Caco-2 (cell line): ENCODE measurements at regions not wholly inside any gene's neighbourhood (a gene's known extent, or its start where the extent isn't known, plus 50 kb on each side); places are given as distances from the start of the nearest gene placed in this dataset.

Source experiments
- BruUV-seq: library from RNA; stranded (reverse); fragments of 400-500 nt; replicated peaks from 2 replicates; lab custom pipeline; 2021; lab: Mats Ljungman, UMichigan
- CTCF ChIA-PET: fragments of 300-600 bp; sonication (Branson Sonifier 250); formaldehyde crosslinking; loops from one replicate; lab custom pipeline; 2022; ENCODE audit warnings: antibody characterized with exemption; lab: Charles Lee
- POLR2A ChIA-PET: fragments of 300-600 bp; sonication (Branson Sonifier 250); formaldehyde crosslinking; loops from one replicate; lab custom pipeline; 2022; ENCODE audit warnings: antibody characterized with exemption; lab: Charles Lee
- DNase-seq, 2 experiments: peaks; one replicate each; pipeline versions ENCODE4 v3.0.0 to v3.0.0-alpha.2; 2020 to 2022
- H3K27me3 ChIP-seq: replicated peaks from 2 replicates; pipeline ENCODE4 v1.6.0; 2011; ENCODE audit warnings: low read length; ENCODE audit not compliant: control insufficient read depth, insufficient read depth
- H3K36me3 ChIP-seq: 2 replicates; pipeline ENCODE4 v1.5.1; 2011; ENCODE audit warnings: low read length; ENCODE audit not compliant: control insufficient read depth, insufficient read depth
- H3K4me1 ChIP-seq: fragments of 250-450 bp; sonication (Bioruptor Pico); 2 replicates; pipeline ENCODE4 v1.5.1; 2020; ENCODE audit warnings: mild to moderate bottlenecking
- H3K4me3 ChIP-seq: 2 replicates; pipeline ENCODE4 v1.5.1; 2011; ENCODE audit warnings: low read depth, mild to moderate bottlenecking, control low read depth, low read length
- H3K9me3 ChIP-seq: fragments of 250-450 bp; sonication (Bioruptor Pico); 2 replicates; pipeline ENCODE4 v1.5.1; 2020; ENCODE audit warnings: mild to moderate bottlenecking, moderate library complexity
- H3K27ac Mint-ChIP-seq: one replicate; pipeline ENCODE4 v1.8.0; 2022; ENCODE audit warnings: mixed read lengths; ENCODE audit not compliant: unreplicated experiment
- H3K27me3 Mint-ChIP-seq: one replicate; pipeline ENCODE4 v1.8.0; 2022; ENCODE audit warnings: mixed read lengths; ENCODE audit not compliant: insufficient read depth, unreplicated experiment
- H3K36me3 Mint-ChIP-seq: one replicate; pipeline ENCODE4 v1.8.0; 2022; ENCODE audit warnings: mild to moderate bottlenecking, mixed read lengths; ENCODE audit not compliant: insufficient read depth, unreplicated experiment
- H3K4me1 Mint-ChIP-seq: one replicate; pipeline ENCODE4 v1.8.0; 2022; ENCODE audit warnings: low read depth, mixed read lengths; ENCODE audit not compliant: unreplicated experiment
- H3K4me3 Mint-ChIP-seq: one replicate; pipeline ENCODE4 v1.8.0; 2022; ENCODE audit warnings: mild to moderate bottlenecking, moderate library complexity, mixed read lengths; ENCODE audit not compliant: unreplicated experiment
- H3K9me3 Mint-ChIP-seq: one replicate; pipeline ENCODE4 v1.8.0; 2022; ENCODE audit warnings: mixed read lengths; ENCODE audit not compliant: unreplicated experiment
- CTCF ChIP-seq, 2 experiments: fragments of 200-600 bp in 1 of 2; IDR thresholded peaks; 1 replicate in 1 of 2; 2 replicates in 1 of 2; pipeline versions ENCODE4 v1.5.1 to v1.8.0; 2011 to 2022; ENCODE audit warnings: antibody characterized with exemption in 1 of 2, control low read depth in 1 of 2, inconsistent platforms in 1 of 2, low read depth in 1 of 2, low read length in 1 of 2, mild to moderate bottlenecking in 1 of 2, moderate library complexity in 1 of 2; ENCODE audit not compliant: insufficient read depth in 1 of 2, severe bottlenecking in 1 of 2, unreplicated experiment in 1 of 2
- intact Hi-C: fragments of 100-400 bp; cut with micrococcal nuclease; formaldehyde crosslinking; loops from one replicate; pipeline ENCODE4 v1.10.0; 2022; ENCODE audit not compliant: unreplicated experiment

GRCh38 chr2:217289177-217289906, 429.5 kb upstream of the TNP1 start:
- H3K9me3 Mint-ChIP-seq = no peaks in the 10 kb centered on the region
- Histone ChIP-seq H3K27me3 (no peaks in the 10 kb centered on the region), H3K36me3 (no peaks in the 10 kb centered on the region), H3K4me1 (peaks cover 35% of the 10 kb centered on the region), H3K4me3 (no peak overlapping the region), H3K9me3 (no peaks in the 10 kb centered on the region)
- ChIA-PET CTCF (interaction anchor here (0.5 kb wide), 1 partner anchor 9 kb away, joined by 4 read pairs; no protein-coding TSS in a partner anchor), POLR2A (no interaction called here)
- H3K36me3 Mint-ChIP-seq = peaks cover 6% of the 10 kb centered on the region
- H3K4me3 Mint-ChIP-seq = no peak overlapping the region
- peak in 1 of 2 experiments; percentile 28 for DNase-seq
- no TSS peak for BruUV-seq
- H3K4me1 Mint-ChIP-seq = peaks cover 36% of the 10 kb centered on the region
- no peak for TF ChIP-seq CTCF (IDR thresholded peaks at IDR 0.05; ENCODE audit: insufficient read depth in 1 of 2, low read depth in 1 of 2, low read length in 1 of 2, severe bottlenecking in 1 of 2, unreplicated experiment in 1 of 2)
- H3K27me3 Mint-ChIP-seq = no peaks in the 10 kb centered on the region
- H3K27ac Mint-ChIP-seq = peak overlapping the region; percentile 86
- intact Hi-C loops = no loop called here

GRCh38 chr2:217288472-217289063, 428.7 kb upstream of the TNP1 start:
- no peak overlapping the region for H3K4me3 ChIP-seq
- H3K36me3 Mint-ChIP-seq = peaks cover 6% of the 10 kb centered on the region

GRCh38 chr2:217286833-217287232, 427.0 kb upstream of the TNP1 start:
- H3K36me3 ChIP-seq = no peaks in the 10 kb centered on the region
- no peaks in the 10 kb centered on the region for H3K9me3 ChIP-seq
- no peak overlapping the region for H3K4me3 ChIP-seq
- H3K4me3 Mint-ChIP-seq = no peak overlapping the region
- no peak for TF ChIP-seq CTCF (IDR thresholded peaks at IDR 0.05; ENCODE audit: insufficient read depth in 1 of 2, low read depth in 1 of 2, low read length in 1 of 2, severe bottlenecking in 1 of 2, unreplicated experiment in 1 of 2)
- no peak for DNase-seq
- H3K27me3 Mint-ChIP-seq = no peaks in the 10 kb centered on the region
- intact Hi-C loops = no loop called here
- peaks cover 28% of the 10 kb centered on the region for H3K4me1 Mint-ChIP-seq
- no peaks in the 10 kb centered on the region for H3K27me3 ChIP-seq
- peaks cover 6% of the 10 kb centered on the region for H3K36me3 Mint-ChIP-seq
- H3K27ac Mint-ChIP-seq = no peak overlapping the region
- BruUV-seq = no TSS peak
- H3K4me1 ChIP-seq = peaks cover 34% of the 10 kb centered on the region
- POLR2A ChIA-PET = no interaction called here
- CTCF ChIA-PET = no interaction called here
- H3K9me3 Mint-ChIP-seq = no peaks in the 10 kb centered on the region

More at GRCh38 chr2:217288472-217289063, 428.7 kb upstream of the TNP1 start:
- no peak for TF ChIP-seq CTCF (IDR thresholded peaks at IDR 0.05; ENCODE audit: insufficient read depth in 1 of 2, low read depth in 1 of 2, low read length in 1 of 2, severe bottlenecking in 1 of 2, unreplicated experiment in 1 of 2)
- Histone ChIP-seq H3K27me3 (no peaks in the 10 kb centered on the region), H3K9me3 (no peaks in the 10 kb centered on the region), H3K36me3 (no peaks in the 10 kb centered on the region), H3K4me1 (peaks cover 35% of the 10 kb centered on the region)
- intact Hi-C loops = no loop called here
- H3K9me3 Mint-ChIP-seq = no peaks in the 10 kb centered on the region
- peaks cover 30% of the 10 kb centered on the region for H3K4me1 Mint-ChIP-seq
- no peak for DNase-seq
- H3K4me3 Mint-ChIP-seq = no peak overlapping the region
- no peaks in the 10 kb centered on the region for H3K27me3 Mint-ChIP-seq
- H3K27ac Mint-ChIP-seq = no peak overlapping the region
- POLR2A ChIA-PET = no interaction called here
- BruUV-seq = no TSS peak
- CTCF ChIA-PET = no interaction called here
